Osteoblast (primary cell): ENCODE measurements at regions not wholly inside any gene's neighbourhood (a gene's known extent, or its start where the extent isn't known, plus 50 kb on each side); places are given as distances from the start of the nearest gene placed in this dataset.
A peak's percentile ranks its signal among the peaks of the same experiment; 100 is the strongest.
"Not testable (repeated sequence)": the region's sequence is repeated elsewhere in the genome, so short reads cannot be mapped to it uniquely, and the experiment has no call there.

Experiments used
- DNase-seq: peaks from one replicate; pipeline ENCODE4 v3.0.0; 2011; ENCODE audit warnings: low spot score, mixed read lengths; ENCODE audit not compliant: insufficient read length; ENCODE audit errors: missing footprints
- H2AFZ ChIP-seq: 2 replicates; pipeline ENCODE4 v1.6.0; 2011; ENCODE audit warnings: mild to moderate bottlenecking, low read length
- H3K27ac ChIP-seq: 2 replicates; pipeline ENCODE4 v1.5.1; 2011; ENCODE audit warnings: mild to moderate bottlenecking, low read depth, low read length, moderate library complexity
- H3K27me3 ChIP-seq: 2 replicates; pipeline ENCODE4 v1.6.0; 2012; ENCODE audit warnings: mild to moderate bottlenecking, control low read depth, inconsistent platforms, low read length, moderate library complexity; ENCODE audit not compliant: insufficient read depth
- H3K36me3 ChIP-seq: 2 replicates; pipeline ENCODE4 v1.5.1; 2011; ENCODE audit warnings: mild to moderate bottlenecking, low read length, control low read depth, moderate library complexity; ENCODE audit not compliant: insufficient read depth
- H3K4me1 ChIP-seq: 2 replicates; pipeline ENCODE4 v1.5.1; 2011; ENCODE audit warnings: mild to moderate bottlenecking, low read length, control low read depth, moderate library complexity; ENCODE audit not compliant: insufficient read depth
- H3K4me2 ChIP-seq: 2 replicates; pipeline ENCODE4 v1.6.0; 2011; ENCODE audit warnings: mild to moderate bottlenecking, low read length; ENCODE audit not compliant: insufficient read depth
- H3K4me3 ChIP-seq: fragments of 200-600 bp; sonication (generic); 3 replicates; pipeline ENCODE4 v1.5.1; 2012; ENCODE audit warnings: mild to moderate bottlenecking, low read length, inconsistent platforms; ENCODE audit not compliant: insufficient read depth
- H3K79me2 ChIP-seq: 2 replicates; pipeline ENCODE4 v1.6.0; 2012; ENCODE audit warnings: mild to moderate bottlenecking, low read length, control low read depth, inconsistent platforms; ENCODE audit not compliant: insufficient read depth
- H3K9me3 ChIP-seq: 2 replicates; pipeline ENCODE4 v1.5.1; 2011; ENCODE audit warnings: low read depth, low read length, control low read depth
- H4K20me1 ChIP-seq: 2 replicates; pipeline ENCODE4 v1.6.0; 2012; ENCODE audit warnings: mild to moderate bottlenecking, low read length, control low read depth; ENCODE audit not compliant: insufficient read depth
- CTCF ChIP-seq: IDR thresholded peaks from 2 replicates; pipeline ENCODE4 v1.5.1; 2011; ENCODE audit warnings: mild to moderate bottlenecking, low read depth, low read length, moderate library complexity; ENCODE audit errors: extremely low read depth

- TF ChIP-seq CTCF, result no peak
- Histone ChIP-seq H3K9me3 (no peaks in the 10 kb centered on the region), H3K36me3 (no peaks in the 10 kb centered on the region), H3K4me2 (peak overlapping the region; percentile 74), H3K4me3 (no peak overlapping the region), H2AFZ (peak overlapping the region; percentile 80), H3K79me2 (no peaks in the 10 kb centered on the region), H3K27ac (no peak overlapping the region), H4K20me1 (no peaks in the 10 kb centered on the region), H3K4me1 (no peaks in the 10 kb centered on the region), H3K27me3 (no peaks in the 10 kb centered on the region)
- no peak for DNase-seq
These were observed 519.6 kb downstream of the REEP3 start for GRCh38 chr10:64040781-64041180.

- H3K4me2 ChIP-seq, result peak overlapping the region; percentile 74
- H3K36me3 ChIP-seq, result no peaks in the 10 kb centered on the region
- H2AFZ ChIP-seq, result peak overlapping the region; percentile 80
- peak overlapping the region; percentile 48 for H3K4me3 ChIP-seq
- no peaks in the 10 kb centered on the region for H4K20me1 ChIP-seq
- peak; percentile 90 for DNase-seq
- H3K27me3 ChIP-seq, result no peaks in the 10 kb centered on the region
- TF ChIP-seq CTCF, result peak; percentile 100
- H3K4me1 ChIP-seq, result no peaks in the 10 kb centered on the region
- no peak overlapping the region for H3K27ac ChIP-seq
- H3K9me3 ChIP-seq, result no peaks in the 10 kb centered on the region
- no peaks in the 10 kb centered on the region for H3K79me2 ChIP-seq
These were observed 520.2 kb downstream of the REEP3 start for GRCh38 chr10:64041185-64041988.

- Histone ChIP-seq H3K9me3 (no peaks in the 10 kb centered on the region), H3K4me1 (no peaks in the 10 kb centered on the region), H3K36me3 (no peaks in the 10 kb centered on the region), H2AFZ (no peak overlapping the region), H4K20me1 (no peaks in the 10 kb centered on the region), H3K4me2 (no peak overlapping the region), H3K27ac (no peak overlapping the region), H3K79me2 (no peaks in the 10 kb centered on the region), H3K4me3 (no peak overlapping the region), H3K27me3 (no peaks in the 10 kb centered on the region)
- no peak for DNase-seq
- no peak for TF ChIP-seq CTCF
These were observed 520.8 kb downstream of the REEP3 start for GRCh38 chr10:64041989-64042490.

- no peaks in the 10 kb centered on the region for H4K20me1 ChIP-seq
- no peaks in the 10 kb centered on the region for H3K9me3 ChIP-seq
- H3K4me1 ChIP-seq, result no peaks in the 10 kb centered on the region
- no peaks in the 10 kb centered on the region for H3K27me3 ChIP-seq
- no peak overlapping the region for H2AFZ ChIP-seq
- no peak overlapping the region for H3K4me2 ChIP-seq
- no peak overlapping the region for H3K27ac ChIP-seq
- H3K4me3 ChIP-seq, result no peak overlapping the region
- no peaks in the 10 kb centered on the region for H3K79me2 ChIP-seq
- no peak for DNase-seq
- H3K36me3 ChIP-seq, result no peaks in the 10 kb centered on the region
- no peak for TF ChIP-seq CTCF
These were observed 522.9 kb downstream of the REEP3 start for GRCh38 chr10:64044098-64044497.

GRCh38 chr10:64044957-64045632 lies 523.9 kb downstream of the REEP3 start:
- H3K79me2 ChIP-seq, DNase-seq, H3K27me3 ChIP-seq, H3K9me3 ChIP-seq, H4K20me1 ChIP-seq, H3K36me3 ChIP-seq, H2AFZ ChIP-seq, H3K4me3 ChIP-seq, H3K4me1 ChIP-seq, H3K27ac ChIP-seq, H3K4me2 ChIP-seq: not testable (repeated sequence)
